ENCODE measurements at regions not wholly inside any gene's neighbourhood (a gene's known extent, or its start where the extent isn't known, plus 50 kb on each side); places are given as distances from the start of the nearest gene placed in this dataset.

DNA sequence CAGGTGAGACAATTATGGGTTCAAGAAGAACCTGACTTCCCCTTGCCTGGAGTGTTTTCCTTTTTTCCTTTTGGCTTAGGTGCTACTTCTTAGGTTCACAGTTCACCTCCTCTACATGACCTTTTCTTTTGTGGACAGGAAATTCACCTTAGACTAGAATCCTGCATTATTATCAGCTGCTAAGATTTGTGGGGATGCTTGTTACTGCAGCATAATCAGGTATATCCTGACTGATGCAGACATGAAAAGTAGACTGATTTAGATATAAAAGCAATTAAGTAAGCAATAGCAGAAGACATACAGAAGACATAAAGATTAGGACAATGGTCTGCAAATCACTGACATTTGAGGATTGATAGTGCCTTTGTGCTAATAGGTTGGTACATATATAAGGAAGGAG is 168.3 kb downstream of the SALL1 start:
- H3K4me1 ChIP-seq: no peaks in the 10 kb centered on the region
- DNase-seq (no peak), ATAC-seq (no peak)
- no peaks in the 10 kb centered on the region for H3K36me3 ChIP-seq
- TF ChIP-seq, protein P1, sequence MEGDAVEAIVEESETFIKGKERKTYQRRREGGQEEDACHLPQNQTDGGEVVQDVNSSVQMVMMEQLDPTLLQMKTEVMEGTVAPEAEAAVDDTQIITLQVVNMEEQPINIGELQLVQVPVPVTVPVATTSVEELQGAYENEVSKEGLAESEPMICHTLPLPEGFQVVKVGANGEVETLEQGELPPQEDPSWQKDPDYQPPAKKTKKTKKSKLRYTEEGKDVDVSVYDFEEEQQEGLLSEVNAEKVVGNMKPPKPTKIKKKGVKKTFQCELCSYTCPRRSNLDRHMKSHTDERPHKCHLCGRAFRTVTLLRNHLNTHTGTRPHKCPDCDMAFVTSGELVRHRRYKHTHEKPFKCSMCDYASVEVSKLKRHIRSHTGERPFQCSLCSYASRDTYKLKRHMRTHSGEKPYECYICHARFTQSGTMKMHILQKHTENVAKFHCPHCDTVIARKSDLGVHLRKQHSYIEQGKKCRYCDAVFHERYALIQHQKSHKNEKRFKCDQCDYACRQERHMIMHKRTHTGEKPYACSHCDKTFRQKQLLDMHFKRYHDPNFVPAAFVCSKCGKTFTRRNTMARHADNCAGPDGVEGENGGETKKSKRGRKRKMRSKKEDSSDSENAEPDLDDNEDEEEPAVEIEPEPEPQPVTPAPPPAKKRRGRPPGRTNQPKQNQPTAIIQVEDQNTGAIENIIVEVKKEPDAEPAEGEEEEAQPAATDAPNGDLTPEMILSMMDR (IDR thresholded peaks at IDR 0.05): no peak
- H3K27me3 ChIP-seq: no peaks in the 10 kb centered on the region
- no peaks in the 10 kb centered on the region for H3K9me3 ChIP-seq
- H3K4me3 ChIP-seq: no peak overlapping the region
- intact Hi-C loops (cut with DNase I): no loop called here
- no peak overlapping the region for H3K27ac ChIP-seq

DNA sequence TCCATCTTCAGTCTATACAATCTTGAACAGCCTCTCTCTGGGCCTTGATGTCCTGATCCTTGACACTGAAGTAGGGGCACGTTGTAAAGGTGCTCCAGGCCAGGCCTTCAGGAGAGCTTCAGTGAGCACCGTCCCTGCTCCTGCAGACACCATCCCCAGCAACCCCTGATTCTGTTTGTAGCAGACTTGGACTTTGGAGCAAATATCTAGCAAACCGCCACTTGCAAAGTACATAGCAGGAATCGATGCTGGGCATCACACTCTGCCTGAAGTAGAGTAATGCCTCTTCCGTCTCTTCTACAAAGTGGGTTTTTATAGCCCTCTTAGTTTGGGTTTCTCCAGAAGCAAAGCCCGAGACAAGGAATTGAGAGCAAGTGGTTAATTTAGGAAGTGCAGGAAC is 169.1 kb downstream of the SALL1 start:
- Histone ChIP-seq H3K9me3 (no peaks in the 10 kb centered on the region), H3K27ac (no peak overlapping the region), H3K27me3 (peaks cover 0 to 6% of the 10 kb centered on the region in 2 donors), H3K4me3 (no peak overlapping the region), H3K36me3 (no peaks in the 10 kb centered on the region), H3K4me1 (no peaks in the 10 kb centered on the region)
- TF ChIP-seq, protein P1 (IDR thresholded peaks at IDR 0.05): no peak
- intact Hi-C loops (cut with DNase I): no loop called here
- no peak for ATAC-seq
- DNase-seq: no peak

DNA sequence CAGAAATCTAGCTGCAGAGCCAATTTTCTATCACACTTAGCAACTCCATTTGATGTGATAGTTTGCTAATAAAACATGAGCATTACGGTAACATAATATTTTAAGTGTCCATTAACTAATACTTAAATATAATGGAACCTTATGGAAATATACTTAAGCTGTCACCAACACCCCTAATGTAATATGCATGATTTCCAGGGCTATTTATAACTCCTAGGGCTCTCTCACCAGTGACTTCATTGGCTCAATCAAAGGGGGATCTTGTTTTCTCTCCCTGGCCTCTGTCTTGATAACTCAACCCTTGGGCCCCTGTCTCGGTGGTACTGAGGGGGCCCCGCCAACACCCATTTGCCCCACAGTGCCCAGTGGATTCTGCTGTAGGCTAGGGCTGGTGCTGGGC is 170.4 kb downstream of the SALL1 start:
- Histone ChIP-seq H3K4me1 (no peaks in the 10 kb centered on the region), H3K27me3 (peaks cover 0 to 7% of the 10 kb centered on the region in 2 donors), H3K9me3 (no peaks in the 10 kb centered on the region), H3K36me3 (no peaks in the 10 kb centered on the region), H3K27ac (no peak overlapping the region), H3K4me3 (no peak overlapping the region)
- TF ChIP-seq, protein P1 (IDR thresholded peaks at IDR 0.05): no peak
- ATAC-seq (no peak), DNase-seq (no peak)
- intact Hi-C loops (cut with DNase I): no loop called here

DNA sequence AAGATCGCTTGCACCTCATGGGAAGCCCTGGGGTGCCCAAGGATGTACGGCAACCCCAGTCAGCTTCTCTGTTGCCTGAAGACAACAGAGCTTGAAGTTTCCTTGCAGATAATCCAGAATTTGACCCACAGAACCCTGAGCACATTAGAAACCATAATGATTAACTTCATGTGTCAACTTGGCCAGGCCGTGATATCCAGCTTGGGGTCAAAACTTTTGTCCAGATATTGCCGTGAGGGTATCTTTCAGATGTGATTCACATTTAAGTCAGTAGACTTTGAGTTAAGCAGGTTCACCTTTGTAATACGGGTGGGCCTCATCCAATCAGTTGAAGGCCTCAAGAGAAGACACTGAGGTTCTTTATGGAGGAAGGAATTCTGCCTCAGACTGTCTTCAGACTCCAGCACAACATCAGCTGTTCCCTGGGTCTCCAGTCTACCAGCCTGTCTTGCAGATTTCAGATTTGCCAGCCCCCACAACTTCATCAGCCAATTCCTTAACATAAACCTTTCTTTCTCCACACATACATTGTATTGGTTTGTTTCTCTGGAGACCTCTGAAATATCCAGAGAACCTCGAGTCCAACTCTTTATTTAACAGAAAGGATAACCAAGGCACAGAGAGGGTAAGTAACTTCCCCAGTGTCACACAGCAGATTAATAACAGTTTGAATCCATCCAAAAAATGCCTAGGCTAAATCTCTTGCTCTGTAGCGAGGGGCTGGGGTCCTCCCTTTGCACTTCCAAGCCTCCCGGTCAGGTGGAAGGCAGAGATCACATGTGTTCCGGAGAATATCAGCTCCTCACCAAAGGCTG is 171.1 kb downstream of the SALL1 start:
- peaks cover 0 to 7% of the 10 kb centered on the region in 2 donors for H3K27me3 ChIP-seq
- ATAC-seq: no peak
- H3K9me3 ChIP-seq: no peaks in the 10 kb centered on the region
- DNase-seq: no peak
- H3K4me3 ChIP-seq: no peak overlapping the region
- TF ChIP-seq, protein P1 (IDR thresholded peaks at IDR 0.05): no peak
- intact Hi-C loops (cut with DNase I): no loop called here
- H3K4me1 ChIP-seq: no peaks in the 10 kb centered on the region
- H3K27ac ChIP-seq: no peak overlapping the region
- no peaks in the 10 kb centered on the region for H3K36me3 ChIP-seq

GRCh38 chr16:50977138-50977537 is 173.9 kb downstream of the SALL1 start:
- intact Hi-C loops (cut with DNase I): no loop called here
- no peak for ATAC-seq
- H3K4me1 ChIP-seq: no peaks in the 10 kb centered on the region

More at GRCh38 chr16:50977138-50977537, 173.9 kb downstream of the SALL1 start:
- H3K9me3 ChIP-seq: no peaks in the 10 kb centered on the region
- no peak overlapping the region for H3K4me3 ChIP-seq
- TF ChIP-seq, protein P1 (IDR thresholded peaks at IDR 0.05): no peak
- peaks cover 0 to 7% of the 10 kb centered on the region in 2 donors for H3K27me3 ChIP-seq
- no peak overlapping the region for H3K27ac ChIP-seq
- no peaks in the 10 kb centered on the region for H3K36me3 ChIP-seq
- DNase-seq: no peak
